ENCODE measurements at regions not wholly inside any gene's neighbourhood (a gene's known extent, or its start where the extent isn't known, plus 50 kb on each side); places are given as distances from the start of the nearest gene placed in this dataset.

GRCh38 chr16:73887911-73888310 is 408.7 kb upstream of the PSMD7 start:
- DNase-seq (ENCODE audit: low read depth): no peak

- DNase-seq (ENCODE audit: low read depth): no peak
These were observed 410.2 kb upstream of the PSMD7 start for GRCh38 chr16:73886426-73886825.

- DNase-seq (ENCODE audit: low read depth): no peak
These were observed 411.3 kb upstream of the PSMD7 start for GRCh38 chr16:73885319-73885718.

- DNase-seq (ENCODE audit: low read depth): no peak
These were observed 412.8 kb upstream of the PSMD7 start for GRCh38 chr16:73883841-73884240.

- DNase-seq (ENCODE audit: low read depth): no peak
These were observed 413.5 kb upstream of the PSMD7 start for GRCh38 chr16:73883126-73883525.

GRCh38 chr16:73882651-73883050 is 414.0 kb upstream of the PSMD7 start:
- DNase-seq (ENCODE audit: low read depth): no peak

- DNase-seq (ENCODE audit: low read depth): no peak
These were observed 414.6 kb upstream of the PSMD7 start for GRCh38 chr16:73882033-73882432.

- no peak for DNase-seq (ENCODE audit: low read depth)
These were observed 417.0 kb upstream of the PSMD7 start for GRCh38 chr16:73879621-73880020.

GRCh38 chr16:73878611-73879010 is 418.0 kb upstream of the PSMD7 start:
- peak; percentile 68 for DNase-seq (ENCODE audit: low read depth)

GRCh38 chr16:73877150-73877549 is 419.5 kb upstream of the PSMD7 start:
- no peak for DNase-seq (ENCODE audit: low read depth)

- no peak for DNase-seq (ENCODE audit: low read depth)
These were observed 420.5 kb upstream of the PSMD7 start for GRCh38 chr16:73875996-73876690.

GRCh38 chr16:73874324-73874723 is 422.3 kb upstream of the PSMD7 start:
- no peak for DNase-seq (ENCODE audit: low read depth)

GRCh38 chr16:73873643-73874042 is 423.0 kb upstream of the PSMD7 start:
- DNase-seq (ENCODE audit: low read depth): no peak

- no peak for DNase-seq (ENCODE audit: low read depth)
These were observed 423.8 kb upstream of the PSMD7 start for GRCh38 chr16:73872856-73873255.

GRCh38 chr16:73871088-73871733 is 425.4 kb upstream of the PSMD7 start:
- no peak for DNase-seq (ENCODE audit: low read depth)

GRCh38 chr16:73869126-73869525 is 427.5 kb upstream of the PSMD7 start:
- DNase-seq (ENCODE audit: low read depth): no peak

- DNase-seq (ENCODE audit: low read depth): no peak
These were observed 431.7 kb upstream of the PSMD7 start for GRCh38 chr16:73864868-73865267.

- DNase-seq (ENCODE audit: low read depth): no peak
These were observed 438.3 kb upstream of the PSMD7 start for GRCh38 chr16:73858326-73858725.

GRCh38 chr16:73853968-73854367 is 442.6 kb upstream of the PSMD7 start:
- DNase-seq (ENCODE audit: low read depth): no peak

- DNase-seq (ENCODE audit: low read depth): no peak
These were observed 444.1 kb upstream of the PSMD7 start for GRCh38 chr16:73852561-73852960.

- no peak for DNase-seq (ENCODE audit: low read depth)
These were observed 447.6 kb upstream of the PSMD7 start for GRCh38 chr16:73848993-73849392.

- DNase-seq (ENCODE audit: low read depth): no peak
These were observed 449.5 kb upstream of the PSMD7 start for GRCh38 chr16:73847090-73847489.

GRCh38 chr16:73846356-73846755 is 450.3 kb upstream of the PSMD7 start:
- no peak for DNase-seq (ENCODE audit: low read depth)
